Endometrium (tissue), 2 donors: ENCODE measurements at regions not wholly inside any gene's neighbourhood (a gene's known extent, or its start where the extent isn't known, plus 50 kb on each side); places are given as distances from the start of the nearest gene placed in this dataset.

Experiments
- FAIRE-seq: peaks from 2 replicates; lab custom pipeline; 2012; peaks lifted over from hg19 to GRCh38; lab: Jason Lieb, UNC
- donor health status: control.
- donor health status: control.

- no peak for FAIRE-seq
Measured at GRCh38 chr2:148567716-148568115, 76.8 kb upstream of the EPC2 start.

GRCh38 chr2:148568597-148568996, 76.0 kb upstream of the EPC2 start:
- FAIRE-seq = no peak

GRCh38 chr2:148569221-148569620, 75.3 kb upstream of the EPC2 start:
- FAIRE-seq = no peak

- FAIRE-seq = no peak
Measured at GRCh38 chr2:148570989-148571388, 73.6 kb upstream of the EPC2 start.

GRCh38 chr2:148577845-148578492, 66.6 kb upstream of the EPC2 start:
- no peak for FAIRE-seq

- no peak for FAIRE-seq
Measured at GRCh38 chr2:148578493-148578884, 66.1 kb upstream of the EPC2 start.

GRCh38 chr2:148582679-148583511, 61.7 kb upstream of the EPC2 start:
- no peak for FAIRE-seq

GRCh38 chr2:148585696-148586095, 58.9 kb upstream of the EPC2 start:
- FAIRE-seq = no peak

GRCh38 chr2:148586522-148587128, 57.9 kb upstream of the EPC2 start:
- FAIRE-seq = no peak

GRCh38 chr2:148590612-148591011, 53.9 kb upstream of the EPC2 start:
- no peak for FAIRE-seq

- FAIRE-seq = no peak
Measured at GRCh38 chr2:148592791-148593190, 51.8 kb upstream of the EPC2 start.

- peak; percentile 91 for FAIRE-seq
Measured at GRCh38 chr2:148593421-148593820, 51.1 kb upstream of the EPC2 start.

GRCh38 chr2:148594216-148594615, 50.3 kb upstream of the EPC2 start:
- FAIRE-seq = no peak
